Activated gamma-delta T cell treated with anti-CD3 and anti-CD28 coated beads, Interleukin-2, amount 50 U/mL, for 16 hours (primary cell): ENCODE measurements at regions not wholly inside any gene's neighbourhood (a gene's known extent, or its start where the extent isn't known, plus 50 kb on each side); places are given as distances from the start of the nearest gene placed in this dataset.

Experiments
- DNase-seq: peaks from one replicate; pipeline ENCODE4 v3.0.0-alpha.2; 2020; ENCODE audit warnings: low read depth

DNA sequence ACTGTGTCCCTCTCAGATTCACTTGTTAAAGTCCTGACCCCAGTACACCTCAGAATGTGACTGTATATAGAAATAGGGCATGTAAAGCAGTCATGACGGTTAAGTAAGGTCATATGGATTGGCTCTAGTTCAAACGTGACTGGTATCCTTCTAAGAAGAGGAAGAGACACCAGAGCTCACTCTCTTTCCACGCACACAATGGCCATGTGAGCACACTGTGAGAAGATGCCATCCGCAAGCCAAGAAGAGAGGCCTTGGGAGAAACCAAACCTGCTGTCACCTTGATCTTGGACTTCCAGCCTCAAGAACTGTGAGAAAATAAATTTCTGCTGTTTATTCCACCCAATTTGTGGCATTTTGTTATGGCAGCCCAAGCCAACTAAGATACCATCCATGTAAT lies 56.8 kb upstream of the IRF2BP2 start:
- no peak for DNase-seq

DNA sequence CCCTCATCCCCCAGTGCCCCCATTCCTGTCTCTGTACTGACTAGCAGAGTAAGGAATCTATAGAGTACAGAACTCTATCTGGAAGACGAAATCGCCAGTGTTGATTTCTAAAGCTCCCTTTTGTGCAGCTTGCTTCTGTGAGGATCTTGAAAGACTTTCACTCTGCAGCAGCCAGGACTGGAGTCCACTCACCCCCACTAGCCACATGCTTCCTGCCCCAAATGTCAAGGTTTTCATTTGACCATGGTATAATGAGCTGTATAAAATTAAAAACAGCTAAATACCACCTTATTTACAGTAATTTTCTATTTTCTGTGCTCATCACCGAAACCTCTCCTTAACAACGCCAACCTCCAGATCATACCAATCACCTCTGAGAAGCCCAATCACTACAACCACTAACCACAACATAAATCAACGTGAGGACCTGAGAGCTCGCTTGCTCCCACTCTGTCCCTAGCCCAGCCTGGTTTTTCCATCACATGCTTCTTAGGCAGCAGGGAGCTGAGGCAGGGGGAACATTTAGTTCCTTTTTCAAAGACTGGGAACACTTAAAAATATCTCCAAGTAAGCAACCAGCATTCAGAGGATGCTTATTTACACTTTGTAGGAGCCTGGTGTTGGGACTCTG lies 56.1 kb upstream of the IRF2BP2 start:
- no peak for DNase-seq

DNA sequence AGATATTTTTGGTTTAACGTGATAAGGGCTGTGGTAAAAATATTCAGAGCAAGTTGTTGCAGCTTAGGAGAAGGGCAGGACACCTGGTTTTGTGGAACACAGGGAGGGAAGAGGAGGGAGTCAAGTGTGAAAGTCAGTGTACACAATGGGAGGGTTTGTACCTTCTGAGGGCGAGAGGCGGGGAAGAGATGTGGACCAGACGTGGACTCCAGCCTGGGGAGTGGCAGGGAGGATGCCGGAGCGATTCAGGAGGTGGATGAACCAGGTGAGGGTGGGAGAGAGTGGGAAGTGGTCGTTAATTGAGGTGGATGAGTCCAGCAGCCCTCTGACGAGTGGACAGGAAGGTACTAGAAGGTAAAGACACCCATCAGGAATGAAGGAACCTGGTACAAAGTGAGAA lies 52.2 kb upstream of the IRF2BP2 start:
- no peak for DNase-seq

DNA sequence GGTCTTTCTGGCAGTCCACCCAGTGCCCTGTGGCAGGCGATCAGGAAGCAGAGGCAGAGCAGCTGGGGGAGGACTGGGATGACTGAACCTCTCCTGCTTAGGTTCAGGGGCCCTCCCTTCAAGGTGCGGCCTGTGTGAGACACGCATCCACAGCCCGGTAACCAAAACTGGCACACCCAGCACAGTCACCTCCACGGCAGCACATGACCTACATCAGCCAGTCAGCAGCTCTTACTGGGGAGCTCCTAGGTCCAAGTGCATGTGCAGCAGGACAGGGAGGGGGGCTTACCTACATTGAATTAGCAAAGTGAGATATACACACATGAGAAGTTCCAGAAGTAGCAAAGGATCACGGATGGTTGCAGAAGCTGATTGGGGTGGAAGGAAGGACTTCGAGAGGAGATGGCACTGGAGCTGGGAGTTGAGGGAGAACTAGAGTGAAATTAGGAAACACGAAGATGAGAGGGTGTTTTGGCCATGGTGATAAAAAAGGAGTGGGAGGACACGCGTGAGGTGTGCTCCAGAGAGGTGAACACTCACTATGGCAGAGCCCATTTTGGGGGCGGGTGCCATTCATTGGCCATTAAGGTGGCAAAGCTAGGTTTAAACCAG lies 51.4 kb upstream of the IRF2BP2 start:
- DNase-seq: no peak

DNA sequence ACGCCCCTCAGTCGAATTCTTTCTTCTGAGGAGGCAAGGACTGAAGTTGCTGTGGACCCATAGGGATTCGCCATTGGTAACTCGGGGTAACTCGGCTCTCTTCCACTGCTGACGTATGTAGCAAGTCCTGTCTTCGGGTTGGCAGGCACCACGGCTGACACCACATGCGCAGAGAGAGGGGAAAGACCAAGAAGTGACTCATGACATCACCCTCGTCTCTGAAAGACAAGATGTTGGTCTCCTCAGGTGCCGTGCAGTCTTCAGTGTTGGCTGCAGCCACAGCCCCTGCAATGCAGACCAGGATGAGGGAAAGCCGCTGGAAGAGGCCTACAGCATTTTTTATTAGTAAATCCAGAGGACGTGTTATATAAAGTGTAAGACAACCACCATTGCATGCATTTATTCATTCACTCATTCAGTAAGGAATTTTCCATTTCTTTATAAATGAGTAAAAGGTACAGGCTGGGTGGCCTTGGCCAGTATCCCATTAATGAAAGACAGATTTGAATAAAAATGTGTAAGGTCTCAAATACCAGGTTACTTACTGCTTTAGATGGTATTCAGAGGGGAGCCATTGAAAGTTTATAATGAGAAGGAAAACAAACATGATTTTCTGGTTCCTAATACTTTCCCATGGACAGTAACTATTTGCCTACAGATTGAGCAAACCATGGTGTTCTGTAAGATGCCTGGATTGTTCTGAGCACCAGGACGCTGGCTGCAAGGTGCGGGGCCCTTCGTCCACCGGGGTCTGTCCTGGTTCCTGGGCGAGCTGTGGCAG lies 50.7 kb upstream of the IRF2BP2 start:
- no peak for DNase-seq
